ENCODE measurements at regions not wholly inside any gene's neighbourhood (a gene's known extent, or its start where the extent isn't known, plus 50 kb on each side); places are given as distances from the start of the nearest gene placed in this dataset.

GRCh38 chr2:45145073-45145899, 136.0 kb upstream of the SIX2 start:
- TF ChIP-seq, protein P1, sequence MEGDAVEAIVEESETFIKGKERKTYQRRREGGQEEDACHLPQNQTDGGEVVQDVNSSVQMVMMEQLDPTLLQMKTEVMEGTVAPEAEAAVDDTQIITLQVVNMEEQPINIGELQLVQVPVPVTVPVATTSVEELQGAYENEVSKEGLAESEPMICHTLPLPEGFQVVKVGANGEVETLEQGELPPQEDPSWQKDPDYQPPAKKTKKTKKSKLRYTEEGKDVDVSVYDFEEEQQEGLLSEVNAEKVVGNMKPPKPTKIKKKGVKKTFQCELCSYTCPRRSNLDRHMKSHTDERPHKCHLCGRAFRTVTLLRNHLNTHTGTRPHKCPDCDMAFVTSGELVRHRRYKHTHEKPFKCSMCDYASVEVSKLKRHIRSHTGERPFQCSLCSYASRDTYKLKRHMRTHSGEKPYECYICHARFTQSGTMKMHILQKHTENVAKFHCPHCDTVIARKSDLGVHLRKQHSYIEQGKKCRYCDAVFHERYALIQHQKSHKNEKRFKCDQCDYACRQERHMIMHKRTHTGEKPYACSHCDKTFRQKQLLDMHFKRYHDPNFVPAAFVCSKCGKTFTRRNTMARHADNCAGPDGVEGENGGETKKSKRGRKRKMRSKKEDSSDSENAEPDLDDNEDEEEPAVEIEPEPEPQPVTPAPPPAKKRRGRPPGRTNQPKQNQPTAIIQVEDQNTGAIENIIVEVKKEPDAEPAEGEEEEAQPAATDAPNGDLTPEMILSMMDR (IDR thresholded peaks at IDR 0.05; ENCODE audit: low read length): no peak
- TF ChIP-seq EZH2 (optimal IDR thresholded peaks at IDR 0.05; ENCODE audit: low read depth, low read length): no peak
- TF ChIP-seq EZH2phosphoT487 (IDR thresholded peaks at IDR 0.05; ENCODE audit: low read length): no peak
